ENCODE measurements at regions not wholly inside any gene's neighbourhood (a gene's known extent, or its start where the extent isn't known, plus 50 kb on each side); places are given as distances from the start of the nearest gene placed in this dataset.

- no peak for TF ChIP-seq CTCF (IDR thresholded peaks at IDR 0.05)
- TF ChIP-seq POLR2AphosphoS5 (IDR thresholded peaks at IDR 0.05), result no peak
These were observed 1092.1 kb upstream of the PRKX start for GRCh38 chrX:4805502-4805901.

Data from sigmoid colon (tissue), 4 donors.